Mesothelial cell of epicardium (in vitro differentiated cells): ENCODE measurements at regions not wholly inside any gene's neighbourhood (a gene's known extent, or its start where the extent isn't known, plus 50 kb on each side); places are given as distances from the start of the nearest gene placed in this dataset.

Experiments
- DNase-seq, 2 experiments: peaks; one replicate each; pipeline ENCODE4 v3.0.0; 2021; ENCODE audit warnings: low spot score in 2 of 2; ENCODE audit not compliant: unreplicated experiment in 2 of 2
- H3K27ac Mint-ChIP-seq: 2 replicates; pipeline ENCODE4 v1.8.0; 2021; ENCODE audit warnings: mixed read lengths
- H3K27me3 Mint-ChIP-seq: 2 replicates; pipeline ENCODE4 v1.8.0; 2021; ENCODE audit warnings: low read depth, mixed read lengths
- H3K36me3 Mint-ChIP-seq: 2 replicates; pipeline ENCODE4 v1.8.0; 2021; ENCODE audit warnings: mixed read lengths
- H3K4me1 Mint-ChIP-seq: 2 replicates; pipeline ENCODE4 v1.8.0; 2021; ENCODE audit warnings: mixed read lengths
- H3K4me3 Mint-ChIP-seq: 2 replicates; pipeline ENCODE4 v1.8.0; 2021; ENCODE audit warnings: mild to moderate bottlenecking, moderate library complexity, mixed read lengths
- H3K9me3 Mint-ChIP-seq: 2 replicates; pipeline ENCODE4 v1.8.0; 2021; ENCODE audit warnings: mixed read lengths
- TF ChIP-seq, protein P1 (sequence below): fragments of 200-600 bp; sonication (generic); IDR thresholded peaks from one replicate; pipeline ENCODE4 v1.5.0; 2021; ENCODE audit warnings: antibody characterized with exemption; ENCODE audit not compliant: unreplicated experiment

DNA sequence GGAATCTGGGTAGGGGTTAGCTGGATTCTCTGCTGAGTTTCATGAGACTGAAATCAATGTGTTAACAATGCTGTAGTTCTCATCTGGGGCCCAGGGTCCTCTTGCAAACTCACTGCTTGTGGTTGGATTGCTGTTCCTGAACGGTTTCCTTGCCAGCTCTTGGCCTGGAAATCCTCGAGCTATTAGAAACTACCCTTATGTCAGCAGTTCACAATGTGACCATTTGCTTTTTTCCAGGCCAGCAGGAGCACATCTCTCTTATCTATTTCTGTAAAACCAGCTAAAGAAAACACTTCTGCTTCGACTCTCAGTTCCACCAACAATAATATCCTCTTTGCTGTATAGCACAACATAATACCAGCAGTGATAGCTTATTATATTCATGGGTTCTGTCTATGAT, 140.1 kb upstream of the TRAM1L1 start:
- DNase-seq, result no peak
- Mint-ChIP-seq H3K9me3 (no peaks in the 10 kb centered on the region), H3K27ac (no peak overlapping the region), H3K4me1 (peaks cover 2% of the 10 kb centered on the region), H3K4me3 (no peak overlapping the region), H3K27me3 (no peaks in the 10 kb centered on the region), H3K36me3 (no peaks in the 10 kb centered on the region)
- TF ChIP-seq, protein P1, sequence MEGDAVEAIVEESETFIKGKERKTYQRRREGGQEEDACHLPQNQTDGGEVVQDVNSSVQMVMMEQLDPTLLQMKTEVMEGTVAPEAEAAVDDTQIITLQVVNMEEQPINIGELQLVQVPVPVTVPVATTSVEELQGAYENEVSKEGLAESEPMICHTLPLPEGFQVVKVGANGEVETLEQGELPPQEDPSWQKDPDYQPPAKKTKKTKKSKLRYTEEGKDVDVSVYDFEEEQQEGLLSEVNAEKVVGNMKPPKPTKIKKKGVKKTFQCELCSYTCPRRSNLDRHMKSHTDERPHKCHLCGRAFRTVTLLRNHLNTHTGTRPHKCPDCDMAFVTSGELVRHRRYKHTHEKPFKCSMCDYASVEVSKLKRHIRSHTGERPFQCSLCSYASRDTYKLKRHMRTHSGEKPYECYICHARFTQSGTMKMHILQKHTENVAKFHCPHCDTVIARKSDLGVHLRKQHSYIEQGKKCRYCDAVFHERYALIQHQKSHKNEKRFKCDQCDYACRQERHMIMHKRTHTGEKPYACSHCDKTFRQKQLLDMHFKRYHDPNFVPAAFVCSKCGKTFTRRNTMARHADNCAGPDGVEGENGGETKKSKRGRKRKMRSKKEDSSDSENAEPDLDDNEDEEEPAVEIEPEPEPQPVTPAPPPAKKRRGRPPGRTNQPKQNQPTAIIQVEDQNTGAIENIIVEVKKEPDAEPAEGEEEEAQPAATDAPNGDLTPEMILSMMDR, result no peak

DNA sequence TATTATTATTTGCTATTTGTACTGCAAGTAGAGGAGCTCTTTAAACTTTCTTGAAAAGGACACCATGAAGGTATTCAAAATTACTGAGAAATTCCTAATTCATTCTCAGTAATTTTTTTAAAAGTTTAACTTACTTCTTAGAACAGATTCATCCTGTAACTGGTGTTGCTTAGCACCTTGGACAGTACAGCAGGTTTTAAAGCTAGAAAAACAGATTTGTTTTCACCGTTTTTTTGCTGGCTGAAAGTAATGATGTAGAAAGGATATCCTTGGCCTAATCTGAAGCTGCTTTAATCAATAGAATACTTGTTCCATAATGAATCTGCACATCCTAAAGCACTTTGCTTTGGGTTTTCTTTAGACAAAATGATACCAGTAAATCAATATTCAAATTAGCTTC, 142.5 kb upstream of the TRAM1L1 start:
- no peak for DNase-seq
- peaks cover 2% of the 10 kb centered on the region for H3K4me1 Mint-ChIP-seq
- no peak overlapping the region for H3K4me3 Mint-ChIP-seq
- no peaks in the 10 kb centered on the region for H3K27me3 Mint-ChIP-seq
- TF ChIP-seq, protein P1, result no peak
- no peak overlapping the region for H3K27ac Mint-ChIP-seq
- no peaks in the 10 kb centered on the region for H3K9me3 Mint-ChIP-seq
- H3K36me3 Mint-ChIP-seq, result no peaks in the 10 kb centered on the region

DNA sequence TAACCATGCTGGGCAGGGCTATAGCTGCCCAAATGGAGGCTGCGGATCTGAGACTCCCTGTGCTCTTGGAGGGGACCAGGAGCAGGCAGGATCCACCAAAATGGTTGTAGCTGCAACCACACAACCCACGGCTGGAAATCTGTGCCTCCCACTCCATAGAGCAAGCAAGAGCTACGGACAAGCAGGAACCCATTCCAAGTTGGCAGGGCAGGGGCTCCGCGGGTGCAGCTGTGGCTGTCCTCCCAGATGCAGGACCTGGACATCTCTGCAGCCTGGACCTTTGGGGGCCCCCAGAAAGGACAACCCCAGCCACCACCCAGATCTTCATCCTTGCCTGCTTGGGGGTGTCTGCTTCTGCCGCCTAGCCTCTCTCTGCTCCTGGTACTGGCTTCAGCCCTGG, 154.1 kb upstream of the TRAM1L1 start:
- Mint-ChIP-seq H3K36me3 (no peaks in the 10 kb centered on the region), H3K27me3 (no peaks in the 10 kb centered on the region), H3K9me3 (peaks cover 9% of the 10 kb centered on the region), H3K27ac (no peak overlapping the region), H3K4me3 (no peak overlapping the region), H3K4me1 (peaks cover 3% of the 10 kb centered on the region)
- TF ChIP-seq, protein P1, result no peak
- DNase-seq, result no peak

DNA sequence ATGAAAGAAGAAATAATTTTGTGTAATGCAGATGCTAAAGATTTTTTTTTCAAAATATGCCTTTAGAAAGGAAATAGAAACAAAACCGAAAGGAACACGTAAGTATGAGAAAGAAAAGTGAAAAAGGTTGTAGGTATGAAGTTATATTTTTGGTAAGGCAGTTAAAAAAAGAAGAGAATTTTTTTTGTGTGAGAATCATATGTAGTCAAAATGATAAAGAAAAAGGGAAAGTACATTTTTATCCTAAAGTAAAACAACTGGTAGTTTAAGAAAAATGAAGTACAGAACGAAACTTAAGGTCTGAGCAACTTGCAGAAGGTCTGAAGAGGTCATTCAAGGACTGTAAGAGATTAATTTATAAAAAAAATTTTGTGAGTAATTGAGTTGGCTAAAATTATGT, 164.0 kb upstream of the TRAM1L1 start:
- H3K4me3 Mint-ChIP-seq, result no peak overlapping the region
- TF ChIP-seq, protein P1, result no peak
- H3K27me3 Mint-ChIP-seq, result no peaks in the 10 kb centered on the region
- H3K4me1 Mint-ChIP-seq, result no peaks in the 10 kb centered on the region
- no peak overlapping the region for H3K27ac Mint-ChIP-seq
- DNase-seq, result no peak
- H3K9me3 Mint-ChIP-seq, result peaks cover 25% of the 10 kb centered on the region
- H3K36me3 Mint-ChIP-seq, result no peaks in the 10 kb centered on the region

DNA sequence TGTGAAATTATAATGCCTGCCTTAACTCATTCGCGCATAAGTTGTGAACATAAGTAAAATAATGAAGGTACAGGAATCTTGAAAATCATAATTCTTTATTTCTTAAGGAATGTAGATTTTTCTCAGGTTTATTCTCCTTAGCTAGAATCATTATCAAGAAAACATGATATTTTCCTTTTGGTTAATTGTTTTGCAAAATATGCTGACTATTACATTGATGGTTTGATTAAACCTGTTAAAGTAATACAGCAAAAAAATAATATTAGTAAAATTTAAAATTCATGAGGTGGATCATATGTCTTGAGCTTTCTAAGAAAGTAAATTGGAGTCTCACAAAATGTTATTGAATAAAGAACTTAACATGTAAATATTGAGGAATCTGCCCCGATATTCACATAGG, 178.7 kb upstream of the TRAM1L1 start:
- Mint-ChIP-seq H3K4me1 (no peaks in the 10 kb centered on the region), H3K9me3 (peaks cover 4% of the 10 kb centered on the region), H3K27ac (no peak overlapping the region), H3K27me3 (no peaks in the 10 kb centered on the region), H3K36me3 (no peaks in the 10 kb centered on the region), H3K4me3 (no peak overlapping the region)
- no peak for DNase-seq
- TF ChIP-seq, protein P1, result no peak

DNA sequence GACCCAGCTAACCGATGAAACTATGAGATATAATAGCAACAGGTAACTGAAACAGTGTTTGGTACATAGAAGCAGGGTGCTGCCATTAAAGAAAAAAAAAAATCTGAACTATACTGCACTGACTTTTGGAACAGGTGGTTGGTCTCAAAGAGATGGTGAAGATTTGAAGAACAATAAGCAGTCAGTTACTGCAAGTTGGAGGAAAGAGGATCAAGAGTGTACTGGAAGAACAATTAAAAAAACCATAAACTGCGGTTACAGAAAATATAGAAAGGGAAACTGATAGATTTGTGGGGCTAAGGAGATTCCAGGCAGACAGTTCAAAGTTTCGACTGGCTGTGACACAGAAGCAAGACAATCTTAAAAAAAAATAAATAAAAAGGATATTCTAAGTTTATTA, 181.9 kb upstream of the TRAM1L1 start:
- H3K4me3 Mint-ChIP-seq, result no peak overlapping the region
- no peaks in the 10 kb centered on the region for H3K27me3 Mint-ChIP-seq
- DNase-seq, result no peak
- H3K9me3 Mint-ChIP-seq, result peaks cover 4% of the 10 kb centered on the region
- H3K36me3 Mint-ChIP-seq, result no peaks in the 10 kb centered on the region
- H3K4me1 Mint-ChIP-seq, result no peaks in the 10 kb centered on the region
- TF ChIP-seq, protein P1, result no peak
- H3K27ac Mint-ChIP-seq, result no peak overlapping the region
